HCT116 (cell line): ENCODE measurements at regions not wholly inside any gene's neighbourhood (a gene's known extent, or its start where the extent isn't known, plus 50 kb on each side); places are given as distances from the start of the nearest gene placed in this dataset.

Experiments
- ATAC-seq: fragments of 200-7000 bp; cut with Tn5 transposase; 2 replicates; pipeline ENCODE4 v1.9.1; 2020; ENCODE audit warnings: mild to moderate bottlenecking, moderate library complexity
- BruUV-seq: library from RNA; stranded (reverse); fragments of 400-500 nt; replicated peaks from 2 replicates; lab custom pipeline; 2021; lab: Mats Ljungman, UMichigan
- CTCF ChIA-PET: fragments of 300-600 bp; sonication (Branson Sonifier 250); formaldehyde crosslinking; loops from one replicate; lab custom pipeline; 2021; ENCODE audit warnings: antibody characterized with exemption; lab: Charles Lee
- POLR2A ChIA-PET: fragments of 300-600, 350-600 bp; sonication (Branson Sonifier 250); formaldehyde crosslinking; loops from one replicate; lab custom pipeline; 2021; ENCODE audit warnings: antibody characterized with exemption; lab: Charles Lee
- RAD21 ChIA-PET, 2 experiments: fragments of 300-600 bp; sonication (Branson Sonifier 250); formaldehyde crosslinking; loops; one replicate each; lab custom pipeline; 2023; ENCODE audit warnings: low total read pairs in 2 of 2; ENCODE audit not compliant: uncharacterized antibody in 2 of 2, unreplicated experiment in 2 of 2, low non-redundant PET in 1 of 2; lab: Charles Lee
- DNase-seq: peaks from one replicate; pipeline ENCODE4 v3.0.0-alpha.2; 2010; ENCODE audit warnings: low read depth, low spot score
- H2AFZ ChIP-seq: fragments of 200-600 bp; shearing (Covaris generic), sonication (generic); 2 replicates; pipeline ENCODE4 v1.6.1; 2017; ENCODE audit warnings: low read depth, mixed run types, mixed read lengths, antibody characterized with exemption, low read length; ENCODE audit not compliant: poor library complexity, severe bottlenecking
- H3K27ac ChIP-seq: 2 replicates; pipeline ENCODE4 v1.5.1; 2012; ENCODE audit warnings: low read depth, low read length
- H3K27me3 ChIP-seq: fragments of 200-600 bp; sonication (generic); 2 replicates; pipeline ENCODE4 v1.6.1; 2016; ENCODE audit warnings: mixed run types, low read length, mixed read lengths; ENCODE audit not compliant: insufficient read depth
- H3K36me3 ChIP-seq, 2 experiments: fragments of 200-500 bp in 1 of 2; fragments of 200-600 bp in 1 of 2; sonication (Bioruptor generic) in 1 of 2; sonication (generic) in 1 of 2; 2 replicates each; pipeline versions ENCODE4 v1.5.1 to v1.6.1; 2014 to 2016; ENCODE audit warnings: low read length in 2 of 2, inconsistent platforms in 1 of 2, mixed read lengths in 1 of 2, mixed run types in 1 of 2; ENCODE audit not compliant: insufficient read depth in 2 of 2, control insufficient read depth in 1 of 2
- H3K4me1 ChIP-seq, 2 experiments: fragments of 200-600 bp in 1 of 2; sonication (generic) in 1 of 2; 2 replicates each; pipeline versions ENCODE4 v1.5.1 to v1.6.1; 2012 to 2017; ENCODE audit warnings: low read length in 2 of 2, inconsistent platforms in 1 of 2, mild to moderate bottlenecking in 1 of 2, mixed read lengths in 1 of 2, mixed run types in 1 of 2, moderate library complexity in 1 of 2; ENCODE audit not compliant: insufficient read depth in 2 of 2, control insufficient read depth in 1 of 2
- H3K4me2 ChIP-seq: fragments of 200-600 bp; sonication (generic); 2 replicates; pipeline ENCODE4 v1.6.1; 2017; ENCODE audit warnings: mixed run types, low read length, mixed read lengths
- H3K4me3 ChIP-seq, 2 experiments: fragments of 200-600 bp in 1 of 2; sonication (generic) in 1 of 2; replicated peaks in 1 of 2; 2 replicates each; pipeline ENCODE4 v1.5.1; 2011 to 2016; ENCODE audit warnings: low read length in 2 of 2, control low read depth in 1 of 2, low read depth in 1 of 2, mild to moderate bottlenecking in 1 of 2, mixed read lengths in 1 of 2, mixed run types in 1 of 2
- H3K79me2 ChIP-seq: fragments of 200-600 bp; sonication (generic); 2 replicates; pipeline ENCODE4 v1.6.1; 2017; ENCODE audit warnings: mild to moderate bottlenecking, mixed run types, low read length, moderate library complexity, mixed read lengths; ENCODE audit not compliant: insufficient read depth
- H3K9ac ChIP-seq: fragments of 200-600 bp; sonication (generic); 2 replicates; pipeline ENCODE4 v1.6.1; 2016; ENCODE audit warnings: low read length, mixed read lengths
- H3K9me2 ChIP-seq: fragments of 200-600 bp; sonication (generic), shearing (Covaris generic); 2 replicates; pipeline ENCODE4 v1.6.1; 2017; ENCODE audit warnings: mixed run types, mild to moderate bottlenecking, moderate library complexity; ENCODE audit not compliant: insufficient read depth
- H3K9me3 ChIP-seq, 2 experiments: fragments of 200-500 bp in 1 of 2; fragments of 200-600 bp in 1 of 2; sonication (Bioruptor generic) in 1 of 2; sonication (generic) in 1 of 2; 2 replicates each; pipeline ENCODE4 v1.6.1; 2014 to 2017; ENCODE audit warnings: low read length in 2 of 2, mixed read lengths in 2 of 2, inconsistent platforms in 1 of 2, low read depth in 1 of 2, mild to moderate bottlenecking in 1 of 2, mixed run types in 1 of 2, moderate library complexity in 1 of 2; ENCODE audit not compliant: control insufficient read depth in 1 of 2, insufficient read depth in 1 of 2
- H4K20me1 ChIP-seq: fragments of 200-600 bp; sonication (generic), shearing (Covaris generic); 2 replicates; pipeline ENCODE4 v1.6.1; 2017; ENCODE audit warnings: mixed run types, mild to moderate bottlenecking, moderate library complexity; ENCODE audit not compliant: insufficient read depth
- CEBPB ChIP-seq: IDR thresholded peaks from 2 replicates; pipeline ENCODE4 v1.6.1; 2012; ENCODE audit warnings: low read depth
- EZH2 ChIP-seq: fragments of 200-600 bp; sonication (generic); IDR thresholded peaks from 2 replicates; pipeline ENCODE4 v1.6.1; 2017; ENCODE audit warnings: antibody characterized with exemption, mixed run types
- EZH2phosphoT487 ChIP-seq: fragments of 200-600 bp; IDR thresholded peaks from 2 replicates; pipeline ENCODE4 v1.6.1; 2018; ENCODE audit warnings: antibody characterized with exemption, borderline replicate concordance
- FOSL1 ChIP-seq: IDR thresholded peaks from 2 replicates; pipeline ENCODE4 v1.6.1; 2012; ENCODE audit warnings: low read depth
- JUND ChIP-seq: IDR thresholded peaks from 2 replicates; pipeline ENCODE4 v1.6.1; 2012
- MAX ChIP-seq: IDR thresholded peaks from 2 replicates; pipeline ENCODE4 v1.6.1; 2012
- POLR2A ChIP-seq: IDR thresholded peaks from 2 replicates; pipeline ENCODE4 v1.7.0; 2011; ENCODE audit warnings: borderline replicate concordance; ENCODE audit not compliant: insufficient read depth, insufficient read length; ENCODE audit errors: extremely low read depth
- RAD21 ChIP-seq: IDR thresholded peaks from 2 replicates; pipeline ENCODE4 v1.6.1; 2012; ENCODE audit warnings: low read depth, mild to moderate bottlenecking
- SIN3A ChIP-seq: IDR thresholded peaks from 2 replicates; pipeline ENCODE4 v1.6.1; 2012; ENCODE audit warnings: low read depth
- SP1 ChIP-seq: IDR thresholded peaks from 2 replicates; pipeline ENCODE4 v1.6.1; 2012; ENCODE audit warnings: low read depth
- SRF ChIP-seq: IDR thresholded peaks from 2 replicates; pipeline ENCODE4 v1.6.1; 2012; ENCODE audit warnings: low read depth
- TCF7L2 ChIP-seq: IDR thresholded peaks from 2 replicates; pipeline ENCODE4 v1.7.0; 2011; ENCODE audit warnings: borderline replicate concordance, inconsistent platforms; ENCODE audit not compliant: insufficient read depth, insufficient read length; ENCODE audit errors: extremely low read depth
- YY1 ChIP-seq: IDR thresholded peaks from 2 replicates; pipeline ENCODE4 v1.6.1; 2011; ENCODE audit warnings: low read length, low read depth, moderate library complexity, mild to moderate bottlenecking; ENCODE audit not compliant: insufficient replicate concordance; ENCODE audit errors: extremely low read depth
- ZBTB33 ChIP-seq: IDR thresholded peaks from 2 replicates; pipeline ENCODE4 v1.6.1; 2011; ENCODE audit warnings: mild to moderate bottlenecking, low read length, moderate library complexity; ENCODE audit not compliant: insufficient replicate concordance; ENCODE audit errors: extremely low read depth
- ZFX ChIP-seq: fragments of 450-650 bp; IDR thresholded peaks from 2 replicates; pipeline ENCODE4 v1.6.1; 2017
- ZNF274 ChIP-seq: fragments of 200-500 bp; sonication (Bioruptor generic); IDR thresholded peaks from 2 replicates; pipeline ENCODE4 v1.6.1; 2014; ENCODE audit warnings: mild to moderate bottlenecking, low read depth, low read length, inconsistent platforms
- intact Hi-C: fragments of 100-400 bp; cut with micrococcal nuclease; formaldehyde crosslinking; loops from 2 replicates; pipeline ENCODE4 v1.10.0; 2022
- TF ChIP-seq, protein P1 (sequence below): IDR thresholded peaks from 2 replicates; pipeline ENCODE4 v1.6.1; 2012; ENCODE audit warnings: low read depth

DNA sequence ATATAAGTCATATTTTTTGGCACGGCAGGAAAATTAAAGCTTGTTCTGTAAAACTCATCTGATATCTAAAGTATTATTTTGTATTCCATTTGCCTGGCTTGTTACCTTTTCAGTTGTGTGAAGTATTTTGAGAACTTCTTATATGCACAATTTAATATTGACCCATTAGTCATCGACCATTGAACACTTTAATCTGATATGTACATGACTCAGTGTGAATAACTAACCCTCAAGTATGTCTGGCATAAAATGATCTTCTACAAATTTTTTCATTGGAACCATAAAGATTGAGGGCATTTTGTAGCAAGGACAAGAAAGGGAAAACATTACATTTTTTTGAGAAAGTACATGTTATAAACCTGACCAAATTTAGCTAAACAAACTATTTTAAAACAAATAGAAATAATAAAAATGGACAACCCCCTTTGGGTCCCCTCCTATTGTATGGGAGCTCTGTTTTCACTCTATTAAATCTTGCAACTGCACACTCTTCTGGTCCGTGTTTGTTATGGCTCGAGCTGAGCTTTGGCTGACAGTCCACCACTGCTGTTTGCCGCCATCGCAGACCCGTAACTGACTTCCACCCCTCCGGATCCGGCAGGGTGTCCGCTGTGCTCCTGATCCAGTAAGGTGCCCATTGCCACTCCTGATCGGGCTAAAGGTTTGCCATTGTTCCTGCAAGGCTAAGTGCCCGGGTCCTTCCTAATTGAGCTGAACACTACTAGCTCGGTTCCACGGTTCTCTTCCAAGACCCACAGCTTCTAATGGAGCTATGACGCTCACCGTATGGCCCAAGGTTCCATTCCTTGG lies 118.8 kb downstream of the SLC6A15 start:
- Histone ChIP-seq H3K4me1 (no peaks in the 10 kb centered on the region), H3K9me2 (no peaks in the 10 kb centered on the region; the same call in 1 of the 2 replicates), H3K9me3 (no peaks in the 10 kb centered on the region), H3K27ac (no peak overlapping the region), H3K79me2 (no peaks in the 10 kb centered on the region), H3K9ac (no peak overlapping the region), H4K20me1 (no peaks in the 10 kb centered on the region), H3K4me2 (no peak overlapping the region), H2AFZ (no peak overlapping the region), H3K27me3 (no peaks in the 10 kb centered on the region), H3K4me3 (no peak overlapping the region), H3K36me3 (no peaks in the 10 kb centered on the region)
- no TSS peak for BruUV-seq
- ATAC-seq, result no peak
- POLR2A ChIA-PET, result no interaction called here
- intact Hi-C loops, result no loop called here
- no peak for DNase-seq
- TF ChIP-seq POLR2A, result no peak
- no peak for TF ChIP-seq SP1
- TF ChIP-seq ZFX, result no peak
- TF ChIP-seq ZNF274, result no peak
- TF ChIP-seq EZH2, result no peak
- no peak for TF ChIP-seq EZH2phosphoT487
- TF ChIP-seq SRF, result no peak
- no peak for TF ChIP-seq SIN3A
- no peak for TF ChIP-seq JUND
- no peak for TF ChIP-seq ZBTB33
- no peak for TF ChIP-seq CEBPB
- TF ChIP-seq YY1, result no peak
- no peak for TF ChIP-seq MAX
- TF ChIP-seq RAD21, result no peak
- TF ChIP-seq FOSL1, result no peak
- no peak for TF ChIP-seq TCF7L2
- TF ChIP-seq, protein P1, sequence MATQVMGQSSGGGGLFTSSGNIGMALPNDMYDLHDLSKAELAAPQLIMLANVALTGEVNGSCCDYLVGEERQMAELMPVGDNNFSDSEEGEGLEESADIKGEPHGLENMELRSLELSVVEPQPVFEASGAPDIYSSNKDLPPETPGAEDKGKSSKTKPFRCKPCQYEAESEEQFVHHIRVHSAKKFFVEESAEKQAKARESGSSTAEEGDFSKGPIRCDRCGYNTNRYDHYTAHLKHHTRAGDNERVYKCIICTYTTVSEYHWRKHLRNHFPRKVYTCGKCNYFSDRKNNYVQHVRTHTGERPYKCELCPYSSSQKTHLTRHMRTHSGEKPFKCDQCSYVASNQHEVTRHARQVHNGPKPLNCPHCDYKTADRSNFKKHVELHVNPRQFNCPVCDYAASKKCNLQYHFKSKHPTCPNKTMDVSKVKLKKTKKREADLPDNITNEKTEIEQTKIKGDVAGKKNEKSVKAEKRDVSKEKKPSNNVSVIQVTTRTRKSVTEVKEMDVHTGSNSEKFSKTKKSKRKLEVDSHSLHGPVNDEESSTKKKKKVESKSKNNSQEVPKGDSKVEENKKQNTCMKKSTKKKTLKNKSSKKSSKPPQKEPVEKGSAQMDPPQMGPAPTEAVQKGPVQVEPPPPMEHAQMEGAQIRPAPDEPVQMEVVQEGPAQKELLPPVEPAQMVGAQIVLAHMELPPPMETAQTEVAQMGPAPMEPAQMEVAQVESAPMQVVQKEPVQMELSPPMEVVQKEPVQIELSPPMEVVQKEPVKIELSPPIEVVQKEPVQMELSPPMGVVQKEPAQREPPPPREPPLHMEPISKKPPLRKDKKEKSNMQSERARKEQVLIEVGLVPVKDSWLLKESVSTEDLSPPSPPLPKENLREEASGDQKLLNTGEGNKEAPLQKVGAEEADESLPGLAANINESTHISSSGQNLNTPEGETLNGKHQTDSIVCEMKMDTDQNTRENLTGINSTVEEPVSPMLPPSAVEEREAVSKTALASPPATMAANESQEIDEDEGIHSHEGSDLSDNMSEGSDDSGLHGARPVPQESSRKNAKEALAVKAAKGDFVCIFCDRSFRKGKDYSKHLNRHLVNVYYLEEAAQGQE, result no peak
- CTCF ChIA-PET, result no interaction called here
- RAD21 ChIA-PET, result no interaction called here
